CD14-positive monocyte (primary cell): ENCODE measurements at regions not wholly inside any gene's neighbourhood (a gene's known extent, or its start where the extent isn't known, plus 50 kb on each side); places are given as distances from the start of the nearest gene placed in this dataset.

ENCODE experiments used
- DNase-seq, 3 donors: peaks; one replicate each; pipeline ENCODE4 v3.0.0-alpha.2; 2011 to 2022
- H2AFZ ChIP-seq: 2 replicates; pipeline ENCODE4 v1.6.0; 2012; ENCODE audit warnings: mild to moderate bottlenecking, low read depth, low read length, inconsistent platforms; ENCODE audit not compliant: insufficient read depth, poor library complexity, severe bottlenecking
- H3K27ac ChIP-seq, 2 donors: 1 replicate in 1 of 2; 2 replicates in 1 of 2; pipeline ENCODE4 v1.5.1; 2012 to 2013; ENCODE audit warnings: low read length in 2 of 2, control low read depth in 1 of 2, inconsistent platforms in 1 of 2, low read depth in 1 of 2, mild to moderate bottlenecking in 1 of 2
- H3K27me3 ChIP-seq, 2 donors: one replicate each; pipeline versions ENCODE4 v1.6.0 to v1.6.1; 2011 to 2013; ENCODE audit warnings: low read length in 2 of 2; ENCODE audit not compliant: control insufficient read depth in 2 of 2, insufficient read depth in 2 of 2
- H3K36me3 ChIP-seq, 2 donors: replicated peaks in 1 of 2; 1 replicate in 1 of 2; 2 replicates in 1 of 2; pipeline versions ENCODE4 v1.5.1 to v1.6.1; 2012 to 2013; ENCODE audit warnings: low read length in 2 of 2, control low read depth in 1 of 2, inconsistent platforms in 1 of 2, mild to moderate bottlenecking in 1 of 2; ENCODE audit not compliant: insufficient read depth in 2 of 2, control insufficient read depth in 1 of 2
- H3K4me1 ChIP-seq, 2 donors: 1 replicate in 1 of 2; 2 replicates in 1 of 2; pipeline versions ENCODE4 v1.5.1 to v1.6.1; 2012 to 2013; ENCODE audit warnings: low read length in 2 of 2, control low read depth in 1 of 2, inconsistent platforms in 1 of 2, mild to moderate bottlenecking in 1 of 2, moderate library complexity in 1 of 2; ENCODE audit not compliant: insufficient read depth in 2 of 2, control insufficient read depth in 1 of 2
- H3K4me2 ChIP-seq: replicated peaks from 2 replicates; pipeline ENCODE3; 2012; ENCODE audit warnings: low read length, moderate library complexity, mild to moderate bottlenecking; ENCODE audit not compliant: poor library complexity, severe bottlenecking; ENCODE audit errors: extremely low read depth
- H3K4me3 ChIP-seq, 3 experiments: fragments of 200-600 bp in 1 of 3; sonication (generic) in 1 of 3; replicated peaks in 1 of 3; 1 replicate in 2 of 3; 2 replicates in 1 of 3; pipeline ENCODE4 v1.5.1; 2011 to 2013; ENCODE audit warnings: low read length in 3 of 3, mild to moderate bottlenecking in 3 of 3, control low read depth in 2 of 3, low read depth in 2 of 3, inconsistent platforms in 1 of 3, moderate library complexity in 1 of 3
- H3K79me2 ChIP-seq: 2 replicates; pipeline ENCODE4 v1.6.0; 2012; ENCODE audit warnings: mild to moderate bottlenecking, control low read depth, inconsistent platforms, low read length, moderate library complexity; ENCODE audit not compliant: insufficient read depth
- H3K9ac ChIP-seq: 2 replicates; pipeline ENCODE4 v1.6.0; 2017; ENCODE audit warnings: low read length, mild to moderate bottlenecking; ENCODE audit not compliant: insufficient read depth, poor library complexity, severe bottlenecking
- H3K9me3 ChIP-seq, 2 donors: replicated peaks in 1 of 2; 1 replicate in 1 of 2; 2 replicates in 1 of 2; pipeline versions ENCODE4 v1.5.1 to v1.6.1; 2012 to 2013; ENCODE audit warnings: low read length in 2 of 2, control low read depth in 1 of 2; ENCODE audit not compliant: control insufficient read depth in 1 of 2, insufficient read depth in 1 of 2
- H4K20me1 ChIP-seq: 2 replicates; pipeline ENCODE4 v1.6.0; 2012; ENCODE audit warnings: mild to moderate bottlenecking, low read length, control low read depth, moderate library complexity; ENCODE audit not compliant: insufficient read depth
- H3K27ac Mint-ChIP-seq, 7 donors: one replicate each; pipeline ENCODE4 v1.8.0; 2020; ENCODE audit warnings: mild to moderate bottlenecking in 7 of 7, mixed read lengths in 7 of 7, moderate library complexity in 6 of 7, inconsistent platforms in 2 of 7
- H3K27me3 Mint-ChIP-seq, 3 donors: one replicate each; pipeline ENCODE4 v1.8.0; 2021 to 2022; ENCODE audit warnings: low read depth in 3 of 3, mild to moderate bottlenecking in 3 of 3, mixed read lengths in 3 of 3, moderate library complexity in 3 of 3, inconsistent platforms in 1 of 3
- H3K36me3 Mint-ChIP-seq, 2 donors: one replicate each; pipeline ENCODE4 v1.8.0; 2020; ENCODE audit warnings: mixed read lengths in 2 of 2, inconsistent platforms in 1 of 2, mild to moderate bottlenecking in 1 of 2
- H3K4me1 Mint-ChIP-seq: one replicate; pipeline ENCODE4 v1.8.0; 2020; ENCODE audit warnings: mild to moderate bottlenecking, mixed read lengths
- H3K4me3 Mint-ChIP-seq, 2 donors: one replicate each; pipeline ENCODE4 v1.8.0; 2020; ENCODE audit warnings: mild to moderate bottlenecking in 2 of 2, mixed read lengths in 2 of 2, moderate library complexity in 1 of 2
- H3K9me3 Mint-ChIP-seq, 7 donors: one replicate each; pipeline ENCODE4 v1.8.0; 2020 to 2022; ENCODE audit warnings: mixed read lengths in 7 of 7, mild to moderate bottlenecking in 6 of 7, moderate library complexity in 6 of 7, inconsistent platforms in 2 of 7
- CTCF ChIP-seq: fragments of 200-600 bp; IDR thresholded peaks from one replicate; pipeline ENCODE4 v1.8.0; 2022; ENCODE audit warnings: antibody characterized with exemption, mild to moderate bottlenecking
- WGBS: methylation state at CpG from one replicate; pipeline ENCODE4 v1.1.5; 2013; ENCODE audit warnings: missing lambda C conversion rate; ENCODE audit not compliant: insufficient coverage; 5-methylcytosine and 5-hydroxymethylcytosine counted together
- intact Hi-C, 2 donors: fragments of 100-400 bp; cut with micrococcal nuclease; formaldehyde crosslinking; loops; one replicate each; pipeline versions ENCODE4 v1.15.0 to v1.15.1; 2023

- H3K36me3 ChIP-seq: no peaks in the 10 kb centered on the region
- Mint-ChIP-seq H3K9me3 (peaks cover 3 to 16% (median 14%) of the 10 kb centered on the region in 7 donors), H3K4me1 (peaks cover 3% of the 10 kb centered on the region), H3K4me3 (no peak overlapping the region), H3K27ac (no peak overlapping the region), H3K27me3 (peaks cover 0 to 2% (median 0%) of the 10 kb centered on the region in 3 donors), H3K36me3 (no peaks in the 10 kb centered on the region)
- no peak overlapping the region for H3K27ac ChIP-seq
- no peaks in the 10 kb centered on the region for H3K9me3 ChIP-seq
- no peaks in the 10 kb centered on the region for H4K20me1 ChIP-seq
- DNase-seq: no peak
- H3K9ac ChIP-seq: no peak overlapping the region
- H3K27me3 ChIP-seq: no peaks in the 10 kb centered on the region
- H3K4me2 ChIP-seq: no peak overlapping the region
- WGBS: 83% methylated on average over 1 of the region's 3 CpGs
- intact Hi-C loops: no loop called here
- no peaks in the 10 kb centered on the region for H3K79me2 ChIP-seq
- no peak for TF ChIP-seq CTCF
- no peak overlapping the region for H3K4me3 ChIP-seq
- peaks cover 3 to 9% of the 10 kb centered on the region in 2 donors for H3K4me1 ChIP-seq
- no peak overlapping the region for H2AFZ ChIP-seq
Measured at GRCh38 chr17:69858460-69858859, 216.6 kb upstream of the KCNJ16 start.

DNA sequence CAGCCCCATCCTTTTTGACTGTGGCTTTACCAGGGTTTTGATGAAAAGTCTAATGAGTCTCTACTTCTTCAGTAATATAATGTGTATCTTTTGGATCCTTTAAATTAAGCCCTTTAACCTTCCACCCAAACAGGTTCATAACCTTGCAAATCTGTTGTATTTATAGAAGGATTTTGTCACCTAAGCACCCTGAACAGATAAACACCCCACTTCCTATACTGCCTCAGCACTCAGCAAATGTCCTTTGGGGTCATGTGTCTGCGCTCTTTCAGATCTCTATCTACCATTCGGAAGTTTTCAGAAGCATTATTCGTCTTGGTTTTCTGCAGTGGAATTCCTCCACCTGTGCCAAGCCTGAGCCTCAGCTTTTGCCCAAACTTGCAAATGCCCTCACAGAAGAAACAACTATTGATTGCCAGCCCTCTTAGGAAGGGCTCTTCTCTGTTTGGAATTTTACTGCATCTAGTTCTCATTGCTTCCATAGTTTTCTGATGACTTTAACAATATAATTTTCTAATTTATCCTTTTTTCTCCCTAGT is 214.8 kb upstream of the KCNJ16 start:
- H3K79me2 ChIP-seq: no peaks in the 10 kb centered on the region
- H3K4me2 ChIP-seq: no peak overlapping the region
- 89% methylated on average over 3 of the region's 3 CpGs for WGBS
- no peaks in the 10 kb centered on the region for H3K27me3 ChIP-seq
- H3K4me1 ChIP-seq: no peaks in the 10 kb centered on the region
- Mint-ChIP-seq H3K27me3 (peaks cover 0 to 2% (median 0%) of the 10 kb centered on the region in 3 donors), H3K27ac (no peak overlapping the region), H3K9me3 (peaks cover 3 to 18% (median 14%) of the 10 kb centered on the region in 7 donors), H3K36me3 (no peaks in the 10 kb centered on the region), H3K4me3 (no peak overlapping the region), H3K4me1 (no peaks in the 10 kb centered on the region)
- DNase-seq: no peak
- H3K9ac ChIP-seq: no peak overlapping the region
- no peak for TF ChIP-seq CTCF
- H2AFZ ChIP-seq: no peak overlapping the region
- intact Hi-C loops: no loop called here
- no peaks in the 10 kb centered on the region for H3K9me3 ChIP-seq
- no peaks in the 10 kb centered on the region for H4K20me1 ChIP-seq
- no peak overlapping the region for H3K27ac ChIP-seq
- no peak overlapping the region for H3K4me3 ChIP-seq
- no peaks in the 10 kb centered on the region for H3K36me3 ChIP-seq
